Heart left ventricle (tissue), 16 donors: ENCODE measurements at regions not wholly inside any gene's neighbourhood (a gene's known extent, or its start where the extent isn't known, plus 50 kb on each side); places are given as distances from the start of the nearest gene placed in this dataset.
"Not testable (repeated sequence)": the region's sequence is repeated elsewhere in the genome, so short reads cannot be mapped to it uniquely, and the experiment has no call there.

Source experiments
- ATAC-seq, 4 donors: fragments of 200-7000 bp; cut with Tn5 transposase; one replicate each; pipeline ENCODE4 v1.9.1; 2020 to 2022; ENCODE audit warnings: moderate library complexity in 4 of 4, mild to moderate bottlenecking in 3 of 4, moderate number of reproducible peaks in 1 of 4
- DNase-seq, 5 donors: peaks; one replicate each; pipeline ENCODE4 v3.0.0-alpha.2; 2020
- H3K27ac ChIP-seq, 12 donors: fragments of 200-600 bp; sonication (generic) in 4 of 12; one replicate each; pipeline versions ENCODE4 v1.5.0 to v1.8.0; 2016 to 2022; ENCODE audit warnings: mild to moderate bottlenecking in 2 of 12
- H3K27me3 ChIP-seq, 9 donors: fragments of 200-600 bp; sonication (generic) in 2 of 9; one replicate each; pipeline versions ENCODE4 v1.5.1 to v1.8.0; 2016 to 2022; ENCODE audit warnings: mild to moderate bottlenecking in 3 of 9
- H3K36me3 ChIP-seq, 9 donors: fragments of 200-600 bp; sonication (generic) in 2 of 9; one replicate each; pipeline versions ENCODE4 v1.5.0 to v1.8.0; 2018 to 2022; ENCODE audit warnings: mild to moderate bottlenecking in 2 of 9
- H3K4me1 ChIP-seq, 12 donors: fragments of 200-600 bp; sonication (generic) in 4 of 12; one replicate each; pipeline versions ENCODE4 v1.5.0 to v1.8.0; 2016 to 2022; ENCODE audit warnings: mild to moderate bottlenecking in 3 of 12
- H3K4me3 ChIP-seq, 12 donors: fragments of 200-600 bp; sonication (generic) in 4 of 12; one replicate each; pipeline versions ENCODE4 v1.5.0 to v1.8.0; 2017 to 2022; ENCODE audit warnings: mild to moderate bottlenecking in 9 of 12, moderate library complexity in 4 of 12
- H3K9me3 ChIP-seq, 12 donors: fragments of 200-600 bp; sonication (generic) in 4 of 12; one replicate each; pipeline versions ENCODE4 v1.5.0 to v1.8.0; 2016 to 2022; ENCODE audit warnings: mild to moderate bottlenecking in 1 of 12
- CTCF ChIP-seq, 12 donors: fragments of 200-600 bp; sonication (generic) in 4 of 12; IDR thresholded peaks; one replicate each; pipeline versions ENCODE4 v1.5.0 to v1.8.0; 2018 to 2022; ENCODE audit warnings: antibody characterized with exemption in 12 of 12, mild to moderate bottlenecking in 5 of 12
- POLR2A ChIP-seq, 2 donors: fragments of 450-650 bp; IDR thresholded peaks; one replicate each; pipeline ENCODE4 v1.6.1; 2017; ENCODE audit warnings: antibody characterized with exemption in 2 of 2, mild to moderate bottlenecking in 2 of 2, moderate library complexity in 2 of 2
- WGBS, 4 donors: extraction: QIAGEN DNeasy Blood & Tissue Kit in 2 of 4; methylation state at CpG; one replicate each; pipeline versions ENCODE4 v1.1.5 to v1.1.7; 2013 to 2018; 5-methylcytosine and 5-hydroxymethylcytosine counted together
- intact Hi-C, 10 donors: fragments of 100-400 bp; cut with DNase I; formaldehyde crosslinking; loops; one replicate each; pipeline versions ENCODE4 v1.11.1 to v1.14.2; 2022
- donor health status: ischemic (EF 13 %, LVEDD 7.1; RV severe dilation, severe dysfunction).
- donor health status: healthy with polysubstance abuse.
- donor health status: DM: no; HTN: yes; CAD: no.
- donor health status: DM: no; HTN: no; CAD: no.
- donor health status: ischemic (EF 25% LVEDD 6.9; RV normal size, moderate dysfunction).
- donor health status: ischemic (EF 25% LVEDD 5.7; RV mildly dilated, moderate dysfunction).
- donor health status: healthy.
- donor health status: DM: yes; HTN: yes; CAD: no.
- donor health status: ischemic (EF 35%, LVEDD 5.7; RV mildly dilated, moderate dysfunction).
- donor health status: nonischemic (EF 11% LVEDD 7.7; RV severe dilation, severe dysfunction).
- donor health status: DM: yes; HTN: yes; CAD: no.
- donor health status: PGD.
- donor health status: ischemic (EF 29% LVEDD 5.4; RV normal size, mild dysfunction).
- donor health status: nonischemic (EF 23%, LVEDD 6.1; RV moderate dilation, normal function).

GRCh38 chrX:74063426-74064155, 211.1 kb upstream of the XIST start:
- Histone ChIP-seq H3K4me3 (no peak overlapping the region), H3K36me3 (no peaks in the 10 kb centered on the region), H3K9me3 (peaks cover 0 to 5% (median 0%) of the 10 kb centered on the region in 12 donors), H3K27me3 (no peaks in the 10 kb centered on the region), H3K4me1 (no peaks in the 10 kb centered on the region), H3K27ac (no peak overlapping the region)
- TF ChIP-seq POLR2A (IDR thresholded peaks at IDR 0.05): no peak
- no peak for TF ChIP-seq CTCF (IDR thresholded peaks at IDR 0.05)
- no peak for ATAC-seq
- WGBS, 4 donors: 89 to 100% (median 95%) methylated on average over 1 of the region's 1 CpG
- no peak for DNase-seq
- intact Hi-C loops: no loop called here

DNA sequence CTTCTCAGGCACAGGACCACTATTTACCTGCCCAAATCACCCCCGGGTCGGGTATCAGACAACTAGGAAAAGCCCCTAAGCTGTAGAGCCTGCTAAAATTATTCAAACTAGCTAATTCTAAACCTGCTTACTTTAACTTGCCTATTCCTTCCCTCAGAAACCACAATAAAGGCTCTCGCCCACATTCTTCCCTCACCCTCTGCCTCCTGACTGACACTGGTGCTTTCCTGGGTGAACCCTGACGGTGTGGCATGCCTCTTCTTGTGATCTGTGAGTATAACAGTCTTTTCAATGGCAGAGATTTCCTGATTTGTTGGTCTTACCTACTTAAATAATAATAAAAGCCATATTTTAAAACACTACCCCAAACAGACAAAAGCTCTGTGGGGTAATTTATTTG, 209.4 kb upstream of the XIST start:
- intact Hi-C loops: no loop called here
- ATAC-seq: no peak
- no peak overlapping the region for H3K27ac ChIP-seq
- no peak for TF ChIP-seq POLR2A (IDR thresholded peaks at IDR 0.05)
- TF ChIP-seq CTCF (IDR thresholded peaks at IDR 0.05): no peak
- H3K36me3 ChIP-seq: no peaks in the 10 kb centered on the region
- 84 to 89% (median 86%) methylated on average over 4 of the region's 4 CpGs for WGBS, 4 donors
- no peak for DNase-seq
- H3K9me3 ChIP-seq: no peaks in the 10 kb centered on the region
- H3K4me3 ChIP-seq: no peak overlapping the region
- H3K4me1 ChIP-seq: no peaks in the 10 kb centered on the region
- H3K27me3 ChIP-seq: no peaks in the 10 kb centered on the region

DNA sequence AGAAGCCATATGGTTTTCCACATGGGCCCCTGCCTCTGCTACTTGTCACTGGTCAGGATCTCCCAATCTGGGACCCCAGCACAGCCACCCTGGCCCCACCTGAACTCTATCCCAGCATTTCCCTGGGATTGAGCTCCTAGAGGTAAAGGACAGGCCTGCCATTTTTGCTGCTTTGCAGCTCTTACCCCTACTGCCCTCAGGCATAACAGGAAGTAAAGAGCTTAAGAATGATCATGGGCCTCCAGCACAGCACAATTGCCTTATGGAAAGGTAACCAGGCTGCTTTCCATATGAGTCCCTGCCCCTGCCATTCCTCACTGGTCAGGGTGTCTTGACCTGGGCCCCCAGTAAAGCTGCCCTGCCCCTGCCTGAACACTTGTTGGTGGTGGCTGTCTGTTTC, 196.6 kb upstream of the XIST start:
- peaks cover 0 to 16% (median 0%) of the 10 kb centered on the region in 12 donors for H3K9me3 ChIP-seq

DNA sequence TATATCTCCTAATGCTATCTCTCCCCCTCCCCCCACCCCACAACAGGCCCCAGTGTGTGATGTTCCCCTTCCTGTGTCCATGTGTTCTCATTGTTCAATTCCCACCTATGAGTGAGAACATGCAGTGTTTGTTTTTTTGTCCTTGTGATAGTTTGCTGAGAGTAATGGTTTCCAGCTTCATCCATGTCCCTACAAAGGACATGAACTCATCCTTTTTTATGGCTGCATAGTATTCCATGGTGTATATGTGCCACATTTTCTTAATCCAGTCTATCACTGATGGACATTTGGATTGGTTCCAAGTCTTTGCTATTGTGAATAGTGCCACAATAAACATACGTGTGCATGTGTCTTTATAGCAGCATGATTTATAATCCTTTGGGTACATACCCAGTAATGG, 181.6 kb upstream of the XIST start:
- ATAC-seq, H3K36me3 ChIP-seq, intact Hi-C loops, H3K4me3 ChIP-seq, H3K27me3 ChIP-seq, H3K4me1 ChIP-seq, DNase-seq, H3K27ac ChIP-seq: not testable (repeated sequence)
- peaks cover 0 to 36% (median 0%) of the 10 kb centered on the region in 12 donors for H3K9me3 ChIP-seq
- no CpG with 5 or more reads among the region's 1 CpG for WGBS, 4 donors

More for the DNA sequence above, 196.6 kb upstream of the XIST start:
- no peak overlapping the region for H3K4me3 ChIP-seq
- DNase-seq (no peak), ATAC-seq (no peak)
- H3K36me3 ChIP-seq: no peaks in the 10 kb centered on the region
- H3K27me3 ChIP-seq: peaks cover 0 to 4% (median 0%) of the 10 kb centered on the region in 9 donors
- no peaks in the 10 kb centered on the region for H3K4me1 ChIP-seq
- no peak overlapping the region for H3K27ac ChIP-seq
- TF ChIP-seq POLR2A (IDR thresholded peaks at IDR 0.05) (no peak), CTCF (IDR thresholded peaks at IDR 0.05) (no peak)
- intact Hi-C loops: no loop called here

GRCh38 chrX:74031527-74031926, 179.0 kb upstream of the XIST start:
- H3K4me1 ChIP-seq, intact Hi-C loops, H3K36me3 ChIP-seq, H3K27me3 ChIP-seq, DNase-seq, H3K4me3 ChIP-seq, H3K27ac ChIP-seq, ATAC-seq: not testable (repeated sequence)
- 78 to 98% (median 87%) methylated on average over 7 of the region's 7 CpGs for WGBS, 4 donors
- H3K9me3 ChIP-seq: peaks cover 0 to 25% (median 0%) of the 10 kb centered on the region in 12 donors

- H3K4me1 ChIP-seq, DNase-seq, H3K27ac ChIP-seq, H3K36me3 ChIP-seq, H3K27me3 ChIP-seq, H3K4me3 ChIP-seq, ATAC-seq, intact Hi-C loops: not testable (repeated sequence)
- peaks cover 0 to 25% (median 0%) of the 10 kb centered on the region in 12 donors for H3K9me3 ChIP-seq
- no CpG with 5 or more reads among the region's 1 CpG for WGBS, 4 donors
Observed at GRCh38 chrX:74030766-74031165, 178.3 kb upstream of the XIST start.

DNA sequence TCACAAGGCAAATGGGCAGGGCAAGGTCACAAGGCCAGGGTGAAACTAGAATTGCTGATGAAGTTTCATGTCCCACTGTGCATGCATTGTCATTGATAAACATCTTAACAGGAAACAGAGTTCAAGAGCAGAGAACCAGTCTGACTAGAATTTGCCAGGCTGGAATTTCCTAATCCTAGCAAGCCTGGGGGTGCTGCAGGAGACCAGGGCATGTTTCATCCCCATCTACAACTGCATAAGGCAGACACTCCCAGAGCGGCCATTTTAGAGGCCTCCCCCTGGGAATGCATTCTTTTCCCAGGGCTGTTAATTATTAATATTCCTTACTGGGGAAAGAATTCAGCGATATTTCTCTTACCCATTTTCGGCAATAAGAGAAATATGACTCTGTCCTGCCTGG, 172.6 kb upstream of the XIST start:
- H3K27me3 ChIP-seq, intact Hi-C loops, H3K4me3 ChIP-seq, DNase-seq, ATAC-seq, H3K27ac ChIP-seq, H3K36me3 ChIP-seq, H3K4me1 ChIP-seq: not testable (repeated sequence)
- WGBS, 4 donors: 95 to 98% (median 98%) methylated on average over 3 of the region's 3 CpGs
- H3K9me3 ChIP-seq: peaks cover 0 to 13% (median 0%) of the 10 kb centered on the region in 12 donors
